HG03571 (cell line): ENCODE measurements at regions not wholly inside any gene's neighbourhood (a gene's known extent, or its start where the extent isn't known, plus 50 kb on each side); places are given as distances from the start of the nearest gene placed in this dataset.
A peak's percentile ranks its signal among the peaks of the same experiment; 100 is the strongest.
"Not testable (repeated sequence)": the region's sequence is repeated elsewhere in the genome, so short reads cannot be mapped to it uniquely, and the experiment has no call there.

Experiments used
- ATAC-seq: cut with Tn5 transposase; IDR thresholded peaks from one replicate; pipeline ENCODE4 v1.9.1; 2021; ENCODE audit not compliant: unreplicated experiment

DNA sequence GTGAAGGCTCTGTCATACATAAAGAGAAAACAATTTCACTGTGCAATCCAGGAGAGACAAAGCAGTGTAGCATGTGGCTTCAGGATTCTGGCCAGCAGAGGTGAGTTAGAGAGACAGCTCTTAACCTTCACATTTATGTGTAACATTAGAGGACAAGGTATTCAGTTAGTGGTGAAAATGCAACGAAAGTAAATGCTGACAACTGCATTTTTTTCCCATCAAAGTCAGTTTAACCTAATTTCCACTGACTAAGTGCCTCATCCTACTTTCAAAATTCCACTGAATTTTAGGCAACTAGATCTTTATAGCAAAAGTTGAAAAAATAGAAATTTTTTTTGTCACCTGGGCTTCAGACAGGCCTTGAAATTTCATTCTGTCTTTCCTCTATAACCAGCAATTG, 130.8 kb upstream of the LNX1 start:
- no peak for ATAC-seq

DNA sequence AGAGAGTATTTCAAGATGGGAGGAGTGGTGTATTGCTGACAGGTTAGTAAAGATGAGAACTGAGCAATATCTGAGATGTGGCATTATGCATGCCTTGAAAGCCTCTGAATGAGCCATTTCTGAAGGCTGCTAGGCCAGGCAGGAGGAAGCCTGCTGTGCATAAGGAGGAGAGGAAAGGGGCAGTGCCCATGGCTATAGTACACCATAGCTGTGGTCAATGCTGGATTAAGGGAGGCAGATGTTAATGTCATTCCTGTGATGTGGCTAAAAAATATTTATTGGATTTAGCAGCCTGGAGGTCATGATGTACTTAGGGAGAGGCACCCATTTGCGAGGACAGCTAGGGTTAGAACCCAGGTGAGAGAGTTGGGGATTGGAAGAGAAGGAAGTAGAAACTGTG, 130.0 kb upstream of the LNX1 start:
- ATAC-seq = no peak

DNA sequence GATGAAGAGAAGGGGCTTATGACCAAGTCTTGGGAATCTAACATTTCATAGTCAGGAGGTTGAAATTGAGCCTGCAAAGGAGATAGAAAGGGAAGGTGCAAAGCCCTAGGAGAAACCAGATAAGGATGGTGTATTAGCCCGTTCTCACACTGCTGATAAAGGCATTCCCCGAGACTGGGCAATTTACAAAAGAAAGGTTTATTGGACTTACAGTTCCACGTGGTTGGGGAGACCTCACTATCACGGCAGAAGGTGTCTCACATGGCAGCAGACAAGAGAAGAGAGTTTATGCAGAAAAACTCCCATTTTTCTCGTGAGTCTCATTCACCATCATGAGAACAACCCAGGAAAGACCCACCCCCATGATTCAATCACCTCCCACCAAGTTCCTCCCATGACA, 129.5 kb upstream of the LNX1 start:
- ATAC-seq = no peak

DNA sequence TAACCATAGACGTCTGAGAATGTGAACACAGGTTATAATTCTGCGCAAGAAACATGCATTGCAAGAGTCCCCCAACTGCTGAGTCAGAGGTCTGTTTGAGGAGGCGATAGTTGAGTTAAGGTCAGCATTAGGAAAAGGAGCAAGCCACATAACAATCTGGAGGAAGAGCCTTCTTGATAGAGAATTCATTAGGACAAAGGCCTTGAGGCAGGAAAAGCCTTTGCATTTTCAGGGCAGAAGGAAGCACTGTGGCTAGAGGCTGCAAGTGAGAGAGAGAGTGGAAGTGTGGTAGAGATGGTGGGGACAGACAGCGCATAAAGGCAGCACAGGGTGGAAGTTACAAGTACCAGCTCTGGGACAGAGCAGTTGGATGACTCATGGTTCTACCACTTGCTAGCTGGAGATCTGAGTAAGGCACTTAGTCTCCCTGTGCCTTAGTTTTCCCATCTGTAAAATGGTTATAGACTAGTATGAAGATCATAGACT, 125.8 kb upstream of the LNX1 start:
- ATAC-seq = no peak

DNA sequence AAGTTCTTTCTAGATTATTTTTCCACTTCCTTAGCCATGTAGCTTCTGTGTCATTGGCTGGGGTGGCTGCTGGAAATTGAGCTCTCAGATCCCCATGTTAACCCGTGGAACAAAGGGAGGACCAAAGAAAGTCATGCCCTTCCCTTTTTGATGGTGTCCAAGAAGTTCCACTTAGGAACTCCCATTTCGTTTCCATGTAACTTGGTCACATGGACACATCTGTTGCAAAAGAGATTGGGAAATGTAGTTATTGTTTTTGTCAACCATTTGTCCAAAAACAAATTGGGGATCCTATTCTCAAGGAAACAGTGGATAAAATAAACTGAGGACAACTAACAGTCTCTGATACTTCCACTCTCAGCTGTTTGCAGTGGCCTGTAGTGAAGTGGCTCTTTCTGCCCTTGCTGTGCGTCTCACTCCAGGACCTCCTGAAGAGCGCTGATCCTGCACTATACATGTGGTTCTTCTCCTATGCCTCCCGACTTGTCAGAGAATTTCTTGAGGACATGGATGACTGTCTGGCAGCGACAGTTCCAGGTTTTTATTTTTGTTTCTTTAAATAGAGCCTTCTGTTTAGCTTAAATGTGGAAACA, 125.3 kb upstream of the LNX1 start:
- no peak for ATAC-seq

DNA sequence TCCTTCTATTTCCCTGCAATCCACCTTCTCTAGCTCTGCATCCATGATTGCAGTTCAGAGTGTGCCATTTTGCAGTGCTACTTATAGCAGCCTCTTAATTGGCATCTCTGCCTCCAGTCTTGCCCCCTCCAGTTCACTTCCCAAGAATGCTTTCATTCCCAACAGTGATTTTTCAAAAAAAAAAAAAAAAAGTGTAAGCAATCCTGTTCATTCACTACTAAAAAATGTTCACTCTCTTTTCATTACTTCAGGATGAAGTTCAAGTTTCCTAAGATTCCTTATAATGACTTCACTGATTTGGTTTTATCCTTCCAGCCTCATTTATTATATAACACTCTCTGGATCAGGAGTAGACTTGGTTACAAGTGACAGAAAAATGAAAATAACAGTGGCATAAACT, 124.7 kb upstream of the LNX1 start:
- no peak for ATAC-seq

DNA sequence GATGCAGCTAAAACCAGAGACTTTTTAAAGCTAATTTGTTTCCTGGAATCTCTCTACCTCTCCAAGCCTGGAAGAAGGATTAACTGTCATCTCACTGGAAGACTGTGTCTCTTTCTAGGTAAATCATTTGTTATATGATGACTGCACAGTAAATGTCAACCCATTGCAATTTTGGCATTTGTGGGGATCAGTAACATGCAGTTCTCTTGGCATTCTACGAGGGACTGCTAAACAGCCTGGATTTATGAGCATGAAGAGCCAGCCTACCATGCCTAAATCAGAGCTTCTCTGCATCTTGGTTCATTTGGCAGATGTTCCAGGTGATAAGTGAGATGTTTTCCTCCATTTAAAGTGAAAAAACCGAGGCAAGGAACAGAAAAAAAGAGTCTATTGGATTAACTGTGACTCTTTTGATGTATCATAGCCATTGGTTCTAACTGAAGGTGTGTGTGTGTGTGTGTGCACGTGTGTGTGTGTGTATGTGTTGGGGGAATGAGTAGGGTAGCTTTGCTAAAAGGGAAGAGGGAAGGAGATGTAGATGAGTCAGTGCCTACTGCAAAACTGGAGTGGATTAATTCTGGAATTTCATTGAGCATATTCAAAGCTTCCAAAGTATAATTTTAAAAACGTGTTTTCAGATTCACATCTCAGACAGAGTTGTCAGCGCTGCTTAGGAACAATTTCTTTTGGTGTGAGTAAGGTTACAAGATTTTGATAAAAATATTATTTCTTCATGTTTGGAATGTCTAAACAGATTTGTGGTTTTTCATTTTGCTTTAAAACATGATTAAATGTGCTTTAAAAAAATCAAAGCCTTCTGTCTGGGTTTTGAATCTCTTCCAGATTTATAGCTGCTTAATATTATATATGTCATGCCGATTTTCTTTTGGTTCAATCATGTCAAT, 123.2 kb upstream of the LNX1 start:
- ATAC-seq = no peak

DNA sequence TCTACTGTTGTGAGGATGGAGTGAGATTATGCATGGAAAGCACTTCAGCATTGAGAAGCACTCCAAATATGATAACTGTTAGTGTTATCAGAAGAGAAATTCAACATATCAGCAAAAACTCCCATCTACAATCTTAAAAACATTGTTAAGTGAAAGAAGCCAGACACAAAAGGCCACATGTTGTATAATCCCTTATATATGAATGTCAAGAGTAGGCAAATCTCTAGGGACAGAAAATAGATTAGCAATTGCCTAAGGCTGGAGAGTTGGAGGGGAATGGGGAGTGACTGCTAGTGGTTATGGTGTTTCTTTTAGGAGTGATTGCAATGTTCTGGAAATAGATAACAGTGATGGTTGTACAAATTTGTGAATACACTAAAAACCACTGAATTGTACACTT, 122.5 kb upstream of the LNX1 start:
- ATAC-seq = no peak

DNA sequence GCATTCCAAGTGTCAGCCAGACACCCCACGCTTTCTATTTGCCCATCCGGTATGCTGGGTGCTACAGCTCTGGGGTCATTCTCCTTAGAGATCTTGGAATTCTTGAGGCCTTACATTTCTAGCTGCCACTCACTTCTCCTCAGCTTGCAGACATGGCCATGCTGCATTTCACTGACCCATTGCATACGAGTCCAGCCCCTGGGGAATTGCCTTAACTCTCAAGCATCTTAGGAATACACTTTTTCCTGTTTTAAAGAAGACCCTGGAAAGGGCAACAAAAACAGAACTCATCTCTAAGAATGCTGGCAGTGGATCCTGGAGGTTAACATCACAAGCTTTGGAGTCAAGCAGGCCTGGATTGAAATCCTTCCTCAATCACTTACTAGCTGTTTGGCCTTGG, 122.0 kb upstream of the LNX1 start:
- ATAC-seq = no peak

DNA sequence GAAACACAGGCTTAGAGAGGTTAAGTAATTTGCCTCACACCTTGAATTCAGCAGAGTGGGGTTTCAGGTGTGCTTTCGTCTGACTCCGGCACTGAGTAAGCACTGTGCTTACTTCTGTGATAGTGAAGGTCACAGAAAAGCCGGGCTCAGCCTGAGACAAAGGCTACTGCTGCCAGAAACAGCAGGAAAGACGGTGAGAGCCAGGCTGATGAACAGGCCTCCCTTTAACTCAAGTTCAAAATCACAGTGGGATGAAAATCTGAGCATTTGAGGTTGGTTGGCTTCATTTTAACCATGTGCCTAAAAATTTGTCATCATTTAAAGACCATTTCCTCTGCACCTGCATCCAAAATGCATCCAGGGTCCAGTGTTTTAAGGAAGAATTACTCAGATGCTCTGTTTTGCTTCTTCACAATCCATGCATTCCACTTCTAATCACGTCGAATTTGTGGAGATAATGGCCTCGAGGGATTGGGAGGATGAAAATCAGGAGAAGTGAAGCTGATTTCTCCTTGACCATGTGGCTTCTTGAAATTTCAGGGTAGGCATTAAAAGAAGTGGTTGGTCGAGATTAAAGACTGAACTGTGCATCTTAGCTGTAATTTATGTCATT, 121.2 kb upstream of the LNX1 start:
- ATAC-seq = no peak

DNA sequence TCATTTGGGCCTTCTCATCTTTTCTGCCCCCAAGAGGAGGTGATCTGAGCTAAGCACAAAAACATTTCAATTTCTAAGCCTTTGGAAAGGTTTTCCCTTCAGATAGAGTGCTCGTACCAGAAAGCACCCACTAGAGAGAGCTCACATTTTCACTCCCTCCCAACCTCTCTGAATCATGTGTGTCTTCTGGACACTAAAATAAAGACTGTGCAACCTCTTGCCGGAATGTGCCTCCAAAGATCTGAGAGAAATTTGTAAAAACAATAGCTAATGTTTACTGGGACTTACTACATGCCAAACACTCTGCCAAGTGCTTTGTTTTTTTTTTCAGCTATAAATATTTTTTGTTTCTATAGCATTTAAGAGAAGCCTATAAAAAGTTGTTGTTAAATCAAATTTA, 120.6 kb upstream of the LNX1 start:
- no peak for ATAC-seq

DNA sequence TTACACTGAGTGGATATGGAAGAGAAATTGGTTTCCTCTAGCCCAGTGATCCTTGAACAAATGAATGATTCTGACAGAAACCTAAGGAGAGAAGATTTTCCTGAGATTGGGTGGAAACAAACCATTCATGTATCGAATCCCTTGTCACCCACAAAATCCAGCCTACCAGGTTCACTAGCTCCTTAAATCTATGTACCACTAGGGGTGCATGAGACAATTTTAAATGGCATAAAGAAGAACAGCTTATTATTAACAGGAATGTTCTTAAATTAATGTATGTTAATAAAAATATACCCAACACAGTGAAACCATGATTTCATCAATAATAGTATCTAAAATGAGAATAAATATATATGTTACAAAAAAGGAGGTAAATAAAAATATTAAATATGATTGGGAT, 118.4 kb upstream of the LNX1 start:
- no peak for ATAC-seq

DNA sequence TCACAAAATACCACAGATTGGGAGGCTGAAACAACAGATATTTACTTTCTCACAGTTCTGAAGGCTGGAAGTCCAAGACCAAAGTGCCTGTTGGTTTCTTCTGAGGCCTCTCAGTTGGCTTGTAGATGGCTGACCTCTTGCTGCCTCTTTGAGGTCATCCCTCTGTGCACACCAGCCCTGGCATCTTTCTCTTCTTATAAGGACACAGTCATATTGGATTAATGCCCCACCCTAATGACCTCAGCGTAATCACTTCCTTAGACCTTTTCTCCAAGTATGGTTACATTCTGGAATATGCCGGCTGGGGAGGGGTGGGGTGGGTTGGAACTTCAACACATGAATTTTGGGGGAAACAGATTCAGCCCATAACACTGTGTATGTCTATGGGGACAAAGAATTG, 116.2 kb upstream of the LNX1 start:
- ATAC-seq = no peak

DNA sequence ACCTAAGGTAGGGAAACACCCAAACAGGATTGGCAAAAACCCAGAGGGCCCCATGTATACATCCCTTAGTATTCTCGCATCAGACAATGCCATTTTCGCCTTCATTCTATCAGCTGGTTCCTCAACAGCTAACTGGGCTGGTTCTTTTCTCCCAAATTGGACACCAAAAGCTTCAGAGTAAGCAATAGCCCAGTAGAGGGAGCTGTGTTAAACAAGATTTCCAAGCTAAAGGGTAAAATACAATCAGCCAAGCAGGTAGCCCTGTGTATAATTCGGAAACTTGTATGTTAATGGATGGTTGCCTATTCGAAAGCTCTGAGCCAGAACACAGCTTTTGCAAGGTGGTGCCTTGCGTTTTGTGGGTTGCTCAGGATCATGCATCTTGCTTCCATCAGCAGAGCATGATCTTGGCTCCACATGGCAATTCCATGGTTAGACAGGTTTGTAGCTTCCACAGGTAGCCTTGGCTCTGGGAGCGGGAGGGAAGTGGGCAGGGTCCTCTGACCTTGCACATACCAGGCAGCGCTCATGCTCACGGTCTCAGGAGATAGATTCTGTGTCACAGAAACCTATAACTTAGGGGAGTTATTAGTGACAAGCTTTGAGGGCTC, 115.2 kb upstream of the LNX1 start:
- no peak for ATAC-seq

DNA sequence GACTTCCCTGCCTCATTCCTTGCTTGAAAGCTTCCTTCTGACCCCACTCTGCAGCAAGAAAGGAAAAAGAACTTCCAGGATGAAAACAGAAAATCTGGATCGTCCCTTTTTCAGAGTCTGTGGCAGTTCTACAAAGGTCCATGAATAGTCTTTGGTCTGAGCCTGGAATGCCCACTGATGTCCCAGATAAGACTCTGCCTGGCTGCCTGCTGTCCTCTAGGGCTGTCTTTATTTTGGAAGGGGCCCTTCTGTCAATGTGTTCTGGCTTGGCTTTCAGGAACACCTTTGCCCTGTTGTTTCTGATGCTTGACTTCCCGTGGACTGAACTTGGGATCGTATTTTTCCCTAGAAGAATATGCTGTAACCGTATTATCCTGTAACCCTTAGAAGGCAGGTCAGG, 114.7 kb upstream of the LNX1 start:
- no peak for ATAC-seq

DNA sequence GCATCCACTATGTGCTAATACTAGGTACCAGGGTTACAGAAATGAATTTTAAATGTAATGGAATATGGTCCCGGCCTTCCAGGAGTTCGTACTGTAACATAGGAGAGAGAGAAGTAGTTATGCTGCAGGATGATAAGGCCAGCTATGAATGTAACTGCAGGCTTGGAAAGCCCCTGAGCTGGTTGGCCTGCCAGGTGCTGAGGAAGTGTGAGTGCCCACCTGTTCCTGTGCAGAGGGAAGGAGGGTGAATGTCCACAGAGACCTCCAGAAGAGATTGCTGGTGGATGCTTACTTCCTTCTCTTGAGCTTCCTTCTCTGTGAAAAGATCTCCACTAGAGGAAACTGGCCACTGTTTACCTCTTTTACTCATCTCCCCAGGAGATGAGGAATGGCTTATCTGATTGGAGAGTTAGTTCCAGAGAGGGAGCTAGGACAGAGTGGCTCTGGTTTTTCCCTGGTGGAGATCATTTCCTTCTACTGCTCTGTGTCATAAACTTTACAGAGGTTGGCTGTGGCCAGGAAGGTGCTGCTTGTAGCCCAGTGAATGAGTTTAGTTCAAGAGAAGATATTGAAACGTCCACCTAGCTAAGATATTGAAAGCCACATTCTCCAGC, 114.0 kb upstream of the LNX1 start:
- ATAC-seq = no peak

DNA sequence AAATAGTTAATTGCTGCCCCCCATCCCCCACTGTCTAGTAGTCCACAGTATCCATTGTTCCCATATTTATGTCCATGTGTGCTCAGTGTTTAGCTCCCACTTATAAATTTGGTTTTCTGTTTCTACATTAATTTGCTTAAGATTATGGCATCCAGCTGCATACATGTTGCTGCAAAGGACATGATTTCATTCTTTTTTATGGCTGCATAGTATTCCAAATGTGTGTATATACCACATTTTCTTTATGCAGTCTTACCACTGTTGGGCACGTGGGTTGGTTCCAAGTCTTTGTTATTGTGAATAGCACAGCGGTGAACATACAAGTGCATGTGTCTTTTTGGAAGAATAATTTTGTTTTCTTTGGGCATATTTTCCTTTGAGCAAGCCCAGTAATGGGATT, 113.0 kb upstream of the LNX1 start:
- ATAC-seq = no peak

DNA sequence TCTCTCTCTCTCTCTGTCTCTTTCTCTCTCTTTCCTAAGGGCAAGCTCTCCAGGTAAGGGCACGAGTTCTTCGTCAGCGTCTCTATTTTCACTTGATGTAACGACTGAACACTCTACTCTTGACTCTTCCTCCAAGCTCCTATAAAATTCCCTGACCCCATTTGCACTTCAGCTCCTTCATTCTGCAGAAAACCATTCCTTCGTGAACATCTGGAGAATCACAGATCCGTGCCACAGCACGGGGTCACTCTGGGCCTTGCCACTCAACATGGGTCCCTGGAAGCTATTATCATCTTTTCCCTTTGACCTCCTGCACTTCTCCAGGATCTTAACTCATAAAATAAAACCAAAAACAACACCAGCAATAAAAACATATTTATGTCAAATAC, 112.0 kb upstream of the LNX1 start:
- ATAC-seq = no peak

DNA sequence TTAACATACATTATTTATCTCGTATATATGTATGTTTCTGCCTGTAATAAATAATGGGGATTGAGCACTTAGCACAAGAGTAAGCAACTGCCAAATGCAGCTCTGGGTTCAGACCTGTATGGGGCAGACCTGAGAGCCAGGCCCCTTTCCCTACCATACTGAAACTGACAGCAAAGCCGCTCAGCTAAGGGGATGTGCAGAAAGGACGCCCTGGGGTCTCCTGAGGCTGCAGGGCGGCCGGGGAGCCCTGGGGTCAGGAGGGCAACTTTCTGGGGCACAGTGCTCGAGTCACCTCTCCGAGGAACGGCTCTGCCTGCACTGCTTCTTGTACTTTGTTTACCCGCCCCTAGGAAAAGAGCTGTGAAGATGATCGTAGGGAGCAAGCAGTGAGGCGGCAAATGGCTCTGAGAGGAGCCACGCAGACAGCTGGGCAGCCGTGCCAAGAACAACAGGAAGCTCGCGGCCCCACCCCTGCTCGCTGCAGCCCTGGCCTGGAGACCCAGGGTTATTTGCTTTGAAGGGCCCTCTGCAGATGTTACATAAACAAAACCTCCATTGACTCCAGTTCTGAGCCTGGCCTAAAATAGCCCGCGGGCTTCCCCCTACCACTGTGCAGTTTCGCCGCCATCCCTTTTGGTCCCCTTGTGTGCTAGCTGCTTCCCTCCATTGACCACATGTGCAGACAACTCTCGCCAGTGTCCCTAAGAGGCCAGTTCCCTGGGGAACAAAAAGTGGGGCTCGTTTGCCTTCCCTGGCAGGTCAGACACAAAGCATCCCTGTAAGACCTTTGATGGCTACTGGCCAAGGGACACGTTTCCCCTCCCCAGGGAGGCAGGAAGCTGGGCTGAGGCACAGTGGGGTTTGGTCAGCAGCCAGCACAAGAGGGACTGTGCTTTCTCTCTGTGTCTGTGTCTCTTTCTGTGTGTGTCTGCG, 111.3 kb upstream of the LNX1 start:
- peak; percentile 79 for ATAC-seq

DNA sequence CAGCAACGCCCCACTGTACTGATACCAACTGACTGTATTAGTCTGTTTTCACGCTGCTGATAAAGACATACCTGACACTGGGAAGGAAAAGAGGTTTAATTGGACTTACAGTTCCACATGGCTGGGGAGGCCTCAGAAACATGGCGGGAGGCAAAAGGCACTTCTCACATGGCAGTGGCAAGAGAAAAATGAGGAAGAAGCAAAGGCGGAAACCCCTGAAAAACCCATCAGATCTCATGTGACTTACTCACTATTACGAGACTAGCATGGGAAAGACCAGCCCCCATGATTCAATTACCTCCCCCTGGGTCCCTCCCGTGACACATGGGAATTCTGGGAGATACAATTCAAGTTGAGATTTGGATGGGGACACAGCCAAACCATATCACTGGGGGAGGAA, 110.0 kb upstream of the LNX1 start:
- not testable (repeated sequence) for ATAC-seq
